Heart right ventricle (tissue), 16 donors: ENCODE measurements at regions not wholly inside any gene's neighbourhood (a gene's known extent, or its start where the extent isn't known, plus 50 kb on each side); places are given as distances from the start of the nearest gene placed in this dataset.

Experiments used
- ATAC-seq, 8 donors: fragments of 200-7000 bp; cut with Tn5 transposase; one replicate each; pipeline ENCODE4 v1.9.1; 2020; ENCODE audit warnings: mild to moderate bottlenecking in 8 of 8, moderate library complexity in 8 of 8, moderate number of reproducible peaks in 1 of 8
- DNase-seq, 2 donors: peaks; one replicate each; pipeline ENCODE4 v3.0.0-alpha.2; 2020
- H3K27ac ChIP-seq, 10 donors: fragments of 200-600 bp; sonication (generic) in 2 of 10; one replicate each; pipeline versions ENCODE4 v1.5.0 to v1.8.0; 2020 to 2022; ENCODE audit warnings: mild to moderate bottlenecking in 3 of 10
- H3K27me3 ChIP-seq, 7 donors: fragments of 200-600 bp; one replicate each; pipeline ENCODE4 v1.8.0; 2021 to 2022; ENCODE audit warnings: mild to moderate bottlenecking in 2 of 7
- H3K36me3 ChIP-seq, 9 donors: fragments of 200-600 bp; sonication (generic) in 1 of 9; one replicate each; pipeline versions ENCODE4 v1.5.0 to v1.8.0; 2020 to 2022; ENCODE audit warnings: mild to moderate bottlenecking in 2 of 9
- H3K4me1 ChIP-seq, 9 donors: fragments of 200-600 bp; sonication (generic) in 1 of 9; one replicate each; pipeline versions ENCODE4 v1.5.0 to v1.8.0; 2020 to 2022; ENCODE audit warnings: mild to moderate bottlenecking in 4 of 9
- H3K4me3 ChIP-seq, 10 donors: fragments of 200-600 bp; sonication (generic) in 2 of 10; one replicate each; pipeline versions ENCODE4 v1.5.0 to v1.8.0; 2020 to 2022; ENCODE audit warnings: mild to moderate bottlenecking in 7 of 10, moderate library complexity in 2 of 10
- H3K9me3 ChIP-seq, 11 donors: fragments of 200-600 bp in 10 of 11; sonication (generic) in 2 of 11; one replicate each; pipeline versions ENCODE4 v1.5.0 to v1.8.0; 2013 to 2022; ENCODE audit warnings: mild to moderate bottlenecking in 2 of 11, control low read depth in 1 of 11, moderate library complexity in 1 of 11
- CTCF ChIP-seq, 9 donors: fragments of 200-600 bp; sonication (generic) in 2 of 9; IDR thresholded peaks; one replicate each; pipeline versions ENCODE4 v1.5.0 to v1.8.0; 2021 to 2022; ENCODE audit warnings: antibody characterized with exemption in 9 of 9, mild to moderate bottlenecking in 5 of 9, moderate library complexity in 1 of 9
- WGBS, 2 donors: extraction: QIAGEN DNeasy Blood & Tissue Kit; methylation state at CpG; one replicate each; pipeline ENCODE4 v1.1.7; 2013; ENCODE audit warnings: inconsistent platforms in 1 of 2; 5-methylcytosine and 5-hydroxymethylcytosine counted together
- intact Hi-C, 10 donors: fragments of 100-400 bp; cut with DNase I; formaldehyde crosslinking; loops; one replicate each; pipeline versions ENCODE4 v1.11.1 to v1.14.2; 2022
- donor health status: Arrhythmogenic right ventricular cardiomyopathy.
- donor health status: ischemic (EF 13 %, LVEDD 7.1; RV severe dilation, severe dysfunction).
- donor health status: healthy with polysubstance abuse.
- donor health status: DM: no; HTN: yes; CAD: no.
- donor health status: DM: no; HTN: no; CAD: no.
- donor health status: ischemic (EF 25% LVEDD 6.9; RV normal size, moderate dysfunction).
- donor health status: ischemic (EF 25% LVEDD 5.7; RV mildly dilated, moderate dysfunction).
- donor health status: healthy.
- donor health status: DM: yes; HTN: yes; CAD: no.
- donor health status: Ischemic cardiomyopathy.
- donor health status: ischemic (EF 35%, LVEDD 5.7; RV mildly dilated, moderate dysfunction).
- donor health status: nonischemic (EF 11% LVEDD 7.7; RV severe dilation, severe dysfunction).
- donor health status: DM: yes; HTN: yes; CAD: no.
- donor health status: PGD.
- donor health status: ischemic (EF 29% LVEDD 5.4; RV normal size, mild dysfunction).
- donor health status: nonischemic (EF 23%, LVEDD 6.1; RV moderate dilation, normal function).

- H3K9me3 ChIP-seq: peaks cover 0 to 3% (median 0%) of the 10 kb centered on the region in 11 donors
- TF ChIP-seq CTCF (IDR thresholded peaks at IDR 0.05): no peak
- H3K27ac ChIP-seq: no peak overlapping the region
- no peaks in the 10 kb centered on the region for H3K36me3 ChIP-seq
- no peaks in the 10 kb centered on the region for H3K27me3 ChIP-seq
- ATAC-seq (no peak), DNase-seq (no peak)
- 73 to 84% methylated on average over 2 of the region's 2 CpGs for whole genome bisulfite sequencing, 2 donors
- no peaks in the 10 kb centered on the region for H3K4me1 ChIP-seq
- intact Hi-C loops: no loop called here
- no peak overlapping the region for H3K4me3 ChIP-seq
These were observed 1030.3 kb downstream of the FSCB start for GRCh38 chr14:43476822-43477221.

GRCh38 chr14:43475757-43476156 is 1031.3 kb downstream of the FSCB start:
- intact Hi-C loops: no loop called here
- Histone ChIP-seq H3K36me3 (no peaks in the 10 kb centered on the region), H3K9me3 (peaks cover 0 to 3% (median 0%) of the 10 kb centered on the region in 11 donors), H3K27ac (no peak overlapping the region), H3K4me1 (no peaks in the 10 kb centered on the region), H3K4me3 (no peak overlapping the region), H3K27me3 (no peaks in the 10 kb centered on the region)
- peak in 1 of 8 donors; percentile 47 for ATAC-seq
- no peak for DNase-seq
- no peak for TF ChIP-seq CTCF (IDR thresholded peaks at IDR 0.05)

- H3K27ac ChIP-seq: no peak overlapping the region
These were observed 1035.5 kb downstream of the FSCB start for GRCh38 chr14:43471595-43471994.

GRCh38 chr14:43464968-43465367 is 1042.1 kb downstream of the FSCB start:
- Histone ChIP-seq H3K9me3 (peaks cover 0 to 12% (median 7%) of the 10 kb centered on the region in 11 donors), H3K36me3 (no peaks in the 10 kb centered on the region), H3K4me1 (no peaks in the 10 kb centered on the region), H3K4me3 (no peak overlapping the region), H3K27me3 (no peaks in the 10 kb centered on the region), H3K27ac (no peak overlapping the region)
- intact Hi-C loops: no loop called here
- ATAC-seq: no peak
- DNase-seq: no peak
- TF ChIP-seq CTCF (IDR thresholded peaks at IDR 0.05): no peak
- 77 to 81% methylated on average over 1 of the region's 1 CpG for WGBS, 2 donors

More at GRCh38 chr14:43471595-43471994, 1035.5 kb downstream of the FSCB start:
- no peaks in the 10 kb centered on the region for H3K4me1 ChIP-seq
- H3K9me3 ChIP-seq: no peaks in the 10 kb centered on the region
- no peak overlapping the region for H3K4me3 ChIP-seq
- no peaks in the 10 kb centered on the region for H3K36me3 ChIP-seq
- intact Hi-C loops: no loop called here
- no peak for TF ChIP-seq CTCF (IDR thresholded peaks at IDR 0.05)
- no peak for ATAC-seq
- H3K27me3 ChIP-seq: no peaks in the 10 kb centered on the region
- no peak for DNase-seq
- WGBS, 2 donors: 67 to 68% methylated on average over 1 of the region's 1 CpG
